Spinal cord (tissue), 9 donors: ENCODE measurements at regions not wholly inside any gene's neighbourhood (a gene's known extent, or its start where the extent isn't known, plus 50 kb on each side); places are given as distances from the start of the nearest gene placed in this dataset.
"Not testable (repeated sequence)": the region's sequence is repeated elsewhere in the genome, so short reads cannot be mapped to it uniquely, and the experiment has no call there.

ENCODE experiments used
- DNase-seq, 6 donors: peaks; one replicate each; pipeline versions ENCODE4 v3.0.0 to v3.0.0-alpha.2; 2013 to 2015; ENCODE audit warnings: low spot score in 6 of 6, low read depth in 4 of 6
- H3K27ac ChIP-seq: one replicate; pipeline ENCODE4 v1.5.1; 2013; ENCODE audit warnings: low read depth, low read length, control low read depth
- H3K27me3 ChIP-seq: one replicate; pipeline ENCODE4 v1.6.1; 2013; ENCODE audit warnings: low read length; ENCODE audit not compliant: control insufficient read depth, insufficient read depth
- H3K36me3 ChIP-seq: one replicate; pipeline ENCODE4 v1.6.1; 2013; ENCODE audit warnings: low read length; ENCODE audit not compliant: control insufficient read depth, insufficient read depth
- H3K4me1 ChIP-seq: one replicate; pipeline ENCODE4 v1.6.1; 2013; ENCODE audit warnings: low read length; ENCODE audit not compliant: control insufficient read depth, insufficient read depth
- H3K4me3 ChIP-seq: one replicate; pipeline ENCODE4 v1.5.1; 2013; ENCODE audit warnings: low read depth, low read length, control low read depth
- H3K9me3 ChIP-seq: one replicate; pipeline ENCODE4 v1.6.1; 2013; ENCODE audit warnings: low read length; ENCODE audit not compliant: control insufficient read depth, insufficient read depth
- WGBS: methylation state at CpG from one replicate; pipeline ENCODE4 v1.1.5; 2013; ENCODE audit warnings: missing lambda C conversion rate; ENCODE audit not compliant: insufficient coverage; 5-methylcytosine and 5-hydroxymethylcytosine counted together
- donor health status: healthy.

- not testable (repeated sequence) for DNase-seq, H3K27me3 ChIP-seq, H3K4me3 ChIP-seq, H3K36me3 ChIP-seq, H3K9me3 ChIP-seq, H3K27ac ChIP-seq
- 100% methylated on average over 1 of the region's 1 CpG for WGBS
- peaks cover 12% of the 10 kb centered on the region for H3K4me1 ChIP-seq
Measured at GRCh38 chr13:111440492-111440891, 120.0 kb downstream of the TEX29 start.

- no peak for DNase-seq
- Histone ChIP-seq H3K36me3 (no peaks in the 10 kb centered on the region), H3K4me3 (no peak overlapping the region), H3K9me3 (no peaks in the 10 kb centered on the region), H3K4me1 (peaks cover 15% of the 10 kb centered on the region), H3K27ac (no peak overlapping the region), H3K27me3 (no peaks in the 10 kb centered on the region)
- WGBS: 95% methylated on average over 2 of the region's 2 CpGs
Measured at GRCh38 chr13:111443981-111444380, 123.5 kb downstream of the TEX29 start.

GRCh38 chr13:111448504-111448903 is 128.1 kb downstream of the TEX29 start:
- H3K27ac ChIP-seq: peak overlapping the region; percentile 63
- WGBS: 73% methylated on average over 5 of the region's 7 CpGs

GRCh38 chr13:111449041-111449440 is 128.6 kb downstream of the TEX29 start:
- WGBS: 90% methylated on average over 5 of the region's 7 CpGs
- peaks cover 26% of the 10 kb centered on the region for H3K4me1 ChIP-seq
- no peak overlapping the region for H3K4me3 ChIP-seq
- H3K36me3 ChIP-seq: no peaks in the 10 kb centered on the region
- peak overlapping the region; percentile 91 for H3K27ac ChIP-seq
- H3K9me3 ChIP-seq: no peaks in the 10 kb centered on the region
- H3K27me3 ChIP-seq: no peaks in the 10 kb centered on the region
- peak in 1 of 6 donors; percentile 29 for DNase-seq

More at GRCh38 chr13:111448504-111448903, 128.1 kb downstream of the TEX29 start:
- H3K36me3 ChIP-seq: no peaks in the 10 kb centered on the region
- H3K4me1 ChIP-seq: peaks cover 26% of the 10 kb centered on the region
- H3K27me3 ChIP-seq: no peaks in the 10 kb centered on the region
- H3K4me3 ChIP-seq: no peak overlapping the region
- DNase-seq: no peak
- no peaks in the 10 kb centered on the region for H3K9me3 ChIP-seq

GRCh38 chr13:111451402-111451801 is 131.0 kb downstream of the TEX29 start:
- H3K9me3 ChIP-seq: no peaks in the 10 kb centered on the region
- no peaks in the 10 kb centered on the region for H3K27me3 ChIP-seq
- WGBS: 83% methylated on average over 10 of the region's 14 CpGs
- no peaks in the 10 kb centered on the region for H3K36me3 ChIP-seq
- H3K4me3 ChIP-seq: no peak overlapping the region
- DNase-seq: no peak
- peaks cover 26% of the 10 kb centered on the region for H3K4me1 ChIP-seq
- H3K27ac ChIP-seq: peak overlapping the region; percentile 91

- Histone ChIP-seq H3K4me1 (peaks cover 9% of the 10 kb centered on the region), H3K36me3 (no peaks in the 10 kb centered on the region), H3K9me3 (no peaks in the 10 kb centered on the region), H3K27ac (no peak overlapping the region), H3K27me3 (no peaks in the 10 kb centered on the region), H3K4me3 (no peak overlapping the region)
- no peak for DNase-seq
- WGBS: 91% methylated on average over 20 of the region's 20 CpGs
Measured at GRCh38 chr13:111456452-111457230, 136.2 kb downstream of the TEX29 start.

GRCh38 chr13:111458001-111458531 is 137.6 kb downstream of the TEX29 start:
- Histone ChIP-seq H3K4me1 (peaks cover 9% of the 10 kb centered on the region), H3K9me3 (no peaks in the 10 kb centered on the region), H3K27me3 (peaks cover 2% of the 10 kb centered on the region), H3K4me3 (no peak overlapping the region), H3K27ac (no peak overlapping the region), H3K36me3 (no peaks in the 10 kb centered on the region)
- 92% methylated on average over 12 of the region's 12 CpGs for WGBS
- no peak for DNase-seq

GRCh38 chr13:111458739-111459138 is 138.3 kb downstream of the TEX29 start:
- Histone ChIP-seq H3K4me1 (peaks cover 9% of the 10 kb centered on the region), H3K27me3 (peaks cover 2% of the 10 kb centered on the region), H3K36me3 (no peaks in the 10 kb centered on the region), H3K9me3 (no peaks in the 10 kb centered on the region), H3K4me3 (no peak overlapping the region), H3K27ac (no peak overlapping the region)
- WGBS: 91% methylated on average over 16 of the region's 16 CpGs
- no peak for DNase-seq

GRCh38 chr13:111459803-111460547 is 139.5 kb downstream of the TEX29 start:
- no peaks in the 10 kb centered on the region for H3K36me3 ChIP-seq
- peaks cover 9% of the 10 kb centered on the region for H3K4me1 ChIP-seq
- H3K27me3 ChIP-seq: peaks cover 2% of the 10 kb centered on the region
- H3K9me3 ChIP-seq: no peaks in the 10 kb centered on the region
- H3K27ac ChIP-seq: no peak overlapping the region
- 77% methylated on average over 9 of the region's 9 CpGs for WGBS
- H3K4me3 ChIP-seq: no peak overlapping the region
- DNase-seq: no peak
